Keratinocyte (primary cell): ENCODE measurements at regions not wholly inside any gene's neighbourhood (a gene's known extent, or its start where the extent isn't known, plus 50 kb on each side); places are given as distances from the start of the nearest gene placed in this dataset.

Experiments used
- DNase-seq: peaks from one replicate; pipeline ENCODE4 v3.0.0-alpha.2; 2011; ENCODE audit warnings: low read depth, missing footprints, low spot score
- FAIRE-seq: peaks from 2 replicates; lab custom pipeline; 2011; peaks lifted over from hg19 to GRCh38; lab: Jason Lieb, UNC
- H2AFZ ChIP-seq: 2 replicates; pipeline ENCODE4 v1.6.0; 2012; ENCODE audit warnings: low read length, control low read depth, inconsistent platforms; ENCODE audit not compliant: control insufficient read depth
- H3K27ac ChIP-seq: 2 replicates; pipeline ENCODE4 v1.5.1; 2011; ENCODE audit warnings: low read length; ENCODE audit not compliant: control insufficient read depth, insufficient read depth
- H3K27me3 ChIP-seq: 3 replicates; pipeline ENCODE4 v1.6.0; 2011; ENCODE audit warnings: low read length; ENCODE audit not compliant: control insufficient read depth, insufficient read depth; ENCODE audit errors: extremely low read depth
- H3K36me3 ChIP-seq, 2 experiments: 2 replicates in 1 of 2; 3 replicates in 1 of 2; pipeline ENCODE4 v1.5.1; 2011; ENCODE audit warnings: low read length in 2 of 2, mild to moderate bottlenecking in 1 of 2; ENCODE audit not compliant: control insufficient read depth in 2 of 2, insufficient read depth in 2 of 2; ENCODE audit errors: extremely low read depth in 1 of 2
- H3K4me1 ChIP-seq: 3 replicates; pipeline ENCODE4 v1.5.1; 2011; ENCODE audit warnings: low read length; ENCODE audit not compliant: control insufficient read depth, insufficient read depth; ENCODE audit errors: extremely low read depth
- H3K4me2 ChIP-seq: 3 replicates; pipeline ENCODE4 v1.6.0; 2011; ENCODE audit warnings: low read depth, low read length; ENCODE audit not compliant: control insufficient read depth, insufficient read depth; ENCODE audit errors: extremely low read depth
- H3K4me3 ChIP-seq, 3 experiments: fragments of 200-600 bp in 1 of 3; sonication (generic) in 1 of 3; 2 replicates in 2 of 3; 3 replicates in 1 of 3; pipeline ENCODE4 v1.5.1; 2011 to 2016; ENCODE audit warnings: low read length in 3 of 3, mild to moderate bottlenecking in 3 of 3, control low read depth in 2 of 3, inconsistent platforms in 1 of 3, low read depth in 1 of 3, mixed read lengths in 1 of 3, mixed run types in 1 of 3, moderate library complexity in 1 of 3; ENCODE audit not compliant: control insufficient read depth in 2 of 3, insufficient read depth in 2 of 3; ENCODE audit errors: extremely low read depth in 1 of 3
- H3K79me2 ChIP-seq: 2 replicates; pipeline ENCODE4 v1.6.0; 2012; ENCODE audit warnings: low read length; ENCODE audit not compliant: control insufficient read depth, insufficient read depth
- H3K9ac ChIP-seq: 3 replicates; pipeline ENCODE4 v1.6.0; 2011; ENCODE audit warnings: low read length; ENCODE audit not compliant: control insufficient read depth, insufficient read depth; ENCODE audit errors: extremely low read depth
- H3K9me1 ChIP-seq: 3 replicates; pipeline ENCODE4 v1.6.0; 2011; ENCODE audit warnings: low read length; ENCODE audit not compliant: control insufficient read depth, insufficient read depth; ENCODE audit errors: extremely low read depth
- H3K9me3 ChIP-seq: 2 replicates; pipeline ENCODE4 v1.5.1; 2012; ENCODE audit warnings: low read depth, low read length; ENCODE audit not compliant: control insufficient read depth
- H4K20me1 ChIP-seq: 3 replicates; pipeline ENCODE4 v1.6.0; 2011; ENCODE audit warnings: low read length; ENCODE audit not compliant: control insufficient read depth, insufficient read depth; ENCODE audit errors: extremely low read depth
- EZH2 ChIP-seq: IDR thresholded peaks from one replicate; pipeline ENCODE4 v1.6.1; 2012; ENCODE audit warnings: inconsistent platforms, mild to moderate bottlenecking, low read length, moderate library complexity
- dilution Hi-C: fragments of 300-500 bp; cut with MboI; formaldehyde crosslinking; loops from one replicate; pipeline ENCODE4 v1.7.0; 2020; ENCODE audit warnings: low sequenced_read_pairs; ENCODE audit not compliant: extremely low pct_ligation_motif_present
- TF ChIP-seq, protein P1 (sequence below), 3 experiments: IDR thresholded peaks in 1 of 3; conservative IDR thresholded peaks in 1 of 3; optimal IDR thresholded peaks in 1 of 3; 2 replicates in 2 of 3; 3 replicates in 1 of 3; pipeline versions ENCODE3 to v1.5.1; 2011; ENCODE audit warnings: low read length in 3 of 3, mild to moderate bottlenecking in 3 of 3, moderate library complexity in 2 of 3, control low read depth in 1 of 3, inconsistent platforms in 1 of 3; ENCODE audit not compliant: insufficient read depth in 2 of 3; ENCODE audit errors: extremely low read depth in 1 of 3

DNA sequence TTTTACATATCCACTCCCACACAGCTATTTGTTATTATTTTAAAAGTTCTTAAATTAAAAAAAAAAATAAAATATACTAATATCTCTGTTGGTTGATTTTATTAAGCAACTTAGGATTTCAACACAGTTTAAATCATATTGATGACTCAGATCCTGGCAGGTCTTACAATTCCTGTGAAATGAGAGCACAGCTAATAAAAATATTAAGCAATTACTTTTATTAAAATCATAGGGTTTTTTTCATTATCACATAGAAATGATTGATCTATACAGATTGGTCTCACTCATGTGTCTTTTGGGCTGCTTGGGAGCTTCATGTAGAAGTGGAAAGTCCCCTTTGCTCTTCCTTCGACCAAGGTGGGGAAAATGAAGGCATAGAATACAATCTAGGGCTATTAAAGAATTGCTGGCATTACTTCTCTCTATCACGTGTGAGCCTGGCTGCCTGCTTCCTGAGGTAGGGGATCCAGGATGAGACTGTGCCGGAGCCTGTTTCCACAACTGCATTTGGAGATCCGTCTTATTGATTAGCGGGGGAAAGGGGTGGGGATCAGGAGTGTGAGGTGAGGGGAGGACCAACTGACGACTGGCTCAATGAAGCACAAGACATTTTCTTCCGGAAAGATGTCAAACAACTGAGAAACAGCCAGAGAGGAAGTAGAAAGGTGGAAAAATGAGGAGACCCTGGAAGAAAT is 858.0 kb downstream of the USP25 start:
- dilution Hi-C loops, result no loop called here
- H3K27me3 ChIP-seq, result no peaks in the 10 kb centered on the region
- peak overlapping the region; percentile 98 for H3K4me2 ChIP-seq
- H3K27ac ChIP-seq, result peak overlapping the region; percentile 91
- peak overlapping the region; percentile 95 for H2AFZ ChIP-seq
- H3K4me3 ChIP-seq, result peak overlapping the region; percentile 36 to 68 (median 56)
- H3K36me3 ChIP-seq, result no peaks in the 10 kb centered on the region
- no peaks in the 10 kb centered on the region for H3K79me2 ChIP-seq
- no peak for DNase-seq
- TF ChIP-seq EZH2, result no peak
- TF ChIP-seq, protein P1, sequence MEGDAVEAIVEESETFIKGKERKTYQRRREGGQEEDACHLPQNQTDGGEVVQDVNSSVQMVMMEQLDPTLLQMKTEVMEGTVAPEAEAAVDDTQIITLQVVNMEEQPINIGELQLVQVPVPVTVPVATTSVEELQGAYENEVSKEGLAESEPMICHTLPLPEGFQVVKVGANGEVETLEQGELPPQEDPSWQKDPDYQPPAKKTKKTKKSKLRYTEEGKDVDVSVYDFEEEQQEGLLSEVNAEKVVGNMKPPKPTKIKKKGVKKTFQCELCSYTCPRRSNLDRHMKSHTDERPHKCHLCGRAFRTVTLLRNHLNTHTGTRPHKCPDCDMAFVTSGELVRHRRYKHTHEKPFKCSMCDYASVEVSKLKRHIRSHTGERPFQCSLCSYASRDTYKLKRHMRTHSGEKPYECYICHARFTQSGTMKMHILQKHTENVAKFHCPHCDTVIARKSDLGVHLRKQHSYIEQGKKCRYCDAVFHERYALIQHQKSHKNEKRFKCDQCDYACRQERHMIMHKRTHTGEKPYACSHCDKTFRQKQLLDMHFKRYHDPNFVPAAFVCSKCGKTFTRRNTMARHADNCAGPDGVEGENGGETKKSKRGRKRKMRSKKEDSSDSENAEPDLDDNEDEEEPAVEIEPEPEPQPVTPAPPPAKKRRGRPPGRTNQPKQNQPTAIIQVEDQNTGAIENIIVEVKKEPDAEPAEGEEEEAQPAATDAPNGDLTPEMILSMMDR (optimal IDR thresholded peaks at IDR 0.05 in 1 of 3, IDR thresholded peaks at IDR 0.05 in 1 of 3, conservative IDR thresholded peaks at IDR 0.05 in 1 of 3; ENCODE audit: extremely low read depth in 1 of 3, insufficient read depth in 2 of 3, low read length in 3 of 3), result no peak
- no peaks in the 10 kb centered on the region for H3K9me1 ChIP-seq
- H4K20me1 ChIP-seq, result no peaks in the 10 kb centered on the region
- peak overlapping the region; percentile 79 for H3K9ac ChIP-seq
- H3K9me3 ChIP-seq, result no peaks in the 10 kb centered on the region
- no peak for FAIRE-seq
- H3K4me1 ChIP-seq, result peaks cover 21% of the 10 kb centered on the region

DNA sequence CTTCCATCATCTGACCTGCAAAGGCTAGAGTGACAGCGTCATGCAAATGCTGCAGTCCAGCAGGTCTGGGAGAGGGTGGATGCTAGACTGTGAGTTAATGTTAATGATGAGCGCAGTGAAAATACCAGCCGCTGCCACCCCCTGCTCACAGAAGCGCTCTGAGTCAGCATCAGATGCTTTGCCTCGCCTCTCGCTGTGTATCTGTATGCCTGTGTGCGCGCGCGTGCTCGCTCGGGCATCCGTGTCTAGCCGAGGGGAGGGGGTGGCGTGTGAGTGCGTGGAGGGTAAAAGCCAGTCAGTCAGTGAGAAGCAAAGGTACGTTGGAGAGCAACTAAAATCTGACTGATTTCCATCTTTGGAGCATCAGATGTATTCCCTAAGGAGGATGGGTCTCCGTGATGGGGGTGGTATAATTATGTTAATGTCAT is 858.7 kb downstream of the USP25 start:
- H3K9me1 ChIP-seq, result no peaks in the 10 kb centered on the region
- FAIRE-seq, result peak; percentile 55

More for the DNA sequence above, 858.7 kb downstream of the USP25 start:
- DNase-seq, result peak; percentile 25
- Histone ChIP-seq H3K36me3 (no peaks in the 10 kb centered on the region), H3K4me1 (peaks cover 21% of the 10 kb centered on the region), H3K9me3 (no peaks in the 10 kb centered on the region), H3K27me3 (no peaks in the 10 kb centered on the region), H3K79me2 (no peaks in the 10 kb centered on the region), H4K20me1 (no peaks in the 10 kb centered on the region), H3K4me2 (peak overlapping the region; percentile 98), H3K9ac (peak overlapping the region; percentile 79), H3K27ac (peak overlapping the region; percentile 91), H3K4me3 (peak overlapping the region; percentile 36 to 68 (median 56)), H2AFZ (peak overlapping the region; percentile 70)
- dilution Hi-C loops, result no loop called here
- TF ChIP-seq EZH2, result no peak
- TF ChIP-seq, protein P1 (optimal IDR thresholded peaks at IDR 0.05 in 1 of 3, IDR thresholded peaks at IDR 0.05 in 1 of 3, conservative IDR thresholded peaks at IDR 0.05 in 1 of 3; ENCODE audit: extremely low read depth in 1 of 3, insufficient read depth in 2 of 3, low read length in 3 of 3), result no peak
